ENCODE measurements at regions not wholly inside any gene's neighbourhood (a gene's known extent, or its start where the extent isn't known, plus 50 kb on each side); places are given as distances from the start of the nearest gene placed in this dataset.

DNA sequence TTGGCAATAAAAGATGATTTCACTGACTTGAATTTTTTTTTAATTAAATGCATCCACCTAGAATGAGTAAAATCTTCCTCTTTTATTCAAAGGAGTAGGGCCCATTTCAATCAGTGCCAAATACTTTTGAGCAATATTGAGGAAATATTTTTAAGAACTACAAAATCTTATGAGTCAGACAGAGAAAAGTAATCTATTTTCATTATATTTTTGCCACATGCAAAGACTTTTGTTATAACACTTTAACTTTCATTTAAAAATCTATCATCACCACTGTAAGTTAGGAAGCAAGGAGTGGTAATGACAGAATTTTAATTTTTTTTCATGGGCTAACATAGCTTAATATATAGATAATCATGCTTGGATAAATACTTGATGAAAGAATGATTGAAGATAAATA, 345.2 kb upstream of the KITLG start:
- peaks cover 14% of the 10 kb centered on the region for H3K4me1 ChIP-seq (ENCODE audit: control insufficient read depth, insufficient read depth, low read length)
- Mint-ChIP-seq H3K36me3 (ENCODE audit: low read depth) (no peaks in the 10 kb centered on the region), H3K27me3 (ENCODE audit: insufficient read depth) (no peaks in the 10 kb centered on the region), H3K4me1 (peaks cover 44% of the 10 kb centered on the region), H3K27ac (no peak overlapping the region), H3K4me3 (no peak overlapping the region), H3K9me3 (peaks cover 2% of the 10 kb centered on the region)
- TF ChIP-seq, protein P1, sequence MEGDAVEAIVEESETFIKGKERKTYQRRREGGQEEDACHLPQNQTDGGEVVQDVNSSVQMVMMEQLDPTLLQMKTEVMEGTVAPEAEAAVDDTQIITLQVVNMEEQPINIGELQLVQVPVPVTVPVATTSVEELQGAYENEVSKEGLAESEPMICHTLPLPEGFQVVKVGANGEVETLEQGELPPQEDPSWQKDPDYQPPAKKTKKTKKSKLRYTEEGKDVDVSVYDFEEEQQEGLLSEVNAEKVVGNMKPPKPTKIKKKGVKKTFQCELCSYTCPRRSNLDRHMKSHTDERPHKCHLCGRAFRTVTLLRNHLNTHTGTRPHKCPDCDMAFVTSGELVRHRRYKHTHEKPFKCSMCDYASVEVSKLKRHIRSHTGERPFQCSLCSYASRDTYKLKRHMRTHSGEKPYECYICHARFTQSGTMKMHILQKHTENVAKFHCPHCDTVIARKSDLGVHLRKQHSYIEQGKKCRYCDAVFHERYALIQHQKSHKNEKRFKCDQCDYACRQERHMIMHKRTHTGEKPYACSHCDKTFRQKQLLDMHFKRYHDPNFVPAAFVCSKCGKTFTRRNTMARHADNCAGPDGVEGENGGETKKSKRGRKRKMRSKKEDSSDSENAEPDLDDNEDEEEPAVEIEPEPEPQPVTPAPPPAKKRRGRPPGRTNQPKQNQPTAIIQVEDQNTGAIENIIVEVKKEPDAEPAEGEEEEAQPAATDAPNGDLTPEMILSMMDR (conservative IDR thresholded peaks at IDR 0.05) = no peak
- no peak overlapping the region for H3K27ac ChIP-seq (ENCODE audit: low read depth, low read length)
- H3K36me3 ChIP-seq (ENCODE audit: control insufficient read depth, insufficient read depth, low read length) = no peaks in the 10 kb centered on the region
- H3K9me3 ChIP-seq (ENCODE audit: control insufficient read depth, low read length) = no peaks in the 10 kb centered on the region
- no peak overlapping the region for H3K4me3 ChIP-seq (ENCODE audit: low read length)
- H3K9ac ChIP-seq (ENCODE audit: extremely low read depth, low read length, poor library complexity, severe bottlenecking) = no peak overlapping the region
- H3K27me3 ChIP-seq (ENCODE audit: control insufficient read depth, insufficient read depth, low read length, poor library complexity, severe bottlenecking) = no peaks in the 10 kb centered on the region
- no peak for DNase-seq

DNA sequence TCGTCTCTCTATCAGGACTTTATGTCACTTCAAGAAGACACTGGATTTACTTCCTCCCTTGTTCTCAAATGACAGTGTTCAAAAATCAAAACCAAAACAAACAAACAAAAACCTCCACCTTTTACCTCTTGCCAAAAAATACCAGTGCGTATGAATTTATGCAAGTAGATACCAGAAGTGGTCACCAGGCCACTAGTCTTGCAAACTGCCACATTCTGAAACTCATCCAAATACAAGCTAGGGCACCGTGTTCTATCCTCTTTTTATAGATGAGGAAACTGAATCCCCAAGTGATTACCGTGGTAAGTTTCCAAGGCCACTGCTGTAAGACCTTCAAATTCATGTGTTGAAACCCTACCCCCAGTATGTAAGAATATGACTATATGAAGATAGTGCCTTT, 343.9 kb upstream of the KITLG start:
- no peaks in the 10 kb centered on the region for H3K27me3 ChIP-seq (ENCODE audit: control insufficient read depth, insufficient read depth, low read length, poor library complexity, severe bottlenecking)
- Mint-ChIP-seq H3K9me3 (peaks cover 5% of the 10 kb centered on the region), H3K27me3 (ENCODE audit: insufficient read depth) (no peaks in the 10 kb centered on the region), H3K36me3 (ENCODE audit: low read depth) (no peaks in the 10 kb centered on the region), H3K27ac (no peak overlapping the region), H3K4me1 (peaks cover 42% of the 10 kb centered on the region), H3K4me3 (no peak overlapping the region)
- H3K9me3 ChIP-seq (ENCODE audit: control insufficient read depth, low read length) = peaks cover 5% of the 10 kb centered on the region
- H3K27ac ChIP-seq (ENCODE audit: low read depth, low read length) = no peak overlapping the region
- TF ChIP-seq, protein P1 (conservative IDR thresholded peaks at IDR 0.05) = no peak
- WGBS, 2 experiments (ENCODE audit: insufficient coverage in 1 of 2, insufficient read length in 1 of 2) = 89 to 95% methylated on average over 3 to 4 of the region's 4 CpGs
- H3K4me3 ChIP-seq (ENCODE audit: low read length) = no peak overlapping the region
- no peaks in the 10 kb centered on the region for H3K36me3 ChIP-seq (ENCODE audit: control insufficient read depth, insufficient read depth, low read length)
- peaks cover 14% of the 10 kb centered on the region for H3K4me1 ChIP-seq (ENCODE audit: control insufficient read depth, insufficient read depth, low read length)
- DNase-seq = no peak
- no peak overlapping the region for H3K9ac ChIP-seq (ENCODE audit: extremely low read depth, low read length, poor library complexity, severe bottlenecking)

DNA sequence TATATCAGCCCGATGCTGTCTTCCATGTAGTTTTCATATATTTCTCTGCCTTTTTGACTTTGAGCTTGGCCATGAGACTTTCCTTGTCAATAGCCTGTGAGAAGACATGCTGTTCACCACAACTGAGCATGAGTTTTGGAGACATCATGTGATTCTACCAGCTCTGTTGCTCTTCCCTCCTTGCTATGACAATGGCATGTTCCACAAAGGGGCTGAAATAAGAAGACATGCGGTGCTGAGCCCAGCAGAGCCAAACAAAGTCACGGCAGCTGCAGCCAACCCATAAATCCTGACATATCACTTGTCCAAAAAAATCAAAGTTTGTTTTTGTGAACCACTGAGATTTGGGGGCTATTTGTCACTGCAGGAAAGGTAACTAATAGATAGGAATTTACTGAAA, 343.4 kb upstream of the KITLG start:
- DNase-seq = no peak
- H3K36me3 Mint-ChIP-seq (ENCODE audit: low read depth) = no peaks in the 10 kb centered on the region
- TF ChIP-seq, protein P1 (conservative IDR thresholded peaks at IDR 0.05) = no peak
- H3K9me3 Mint-ChIP-seq = peaks cover 5% of the 10 kb centered on the region
- H3K27ac Mint-ChIP-seq = no peak overlapping the region
- H3K4me3 Mint-ChIP-seq = no peak overlapping the region
- no peak overlapping the region for H3K27ac ChIP-seq (ENCODE audit: low read depth, low read length)
- no peaks in the 10 kb centered on the region for H3K27me3 Mint-ChIP-seq (ENCODE audit: insufficient read depth)
- H3K9me3 ChIP-seq (ENCODE audit: control insufficient read depth, low read length) = peaks cover 8% of the 10 kb centered on the region
- H3K27me3 ChIP-seq (ENCODE audit: control insufficient read depth, insufficient read depth, low read length, poor library complexity, severe bottlenecking) = no peaks in the 10 kb centered on the region
- 74 to 95% methylated on average over 2 to 3 of the region's 3 CpGs for WGBS, 2 experiments (ENCODE audit: insufficient coverage in 1 of 2, insufficient read length in 1 of 2)
- H3K4me1 ChIP-seq (ENCODE audit: control insufficient read depth, insufficient read depth, low read length) = peaks cover 14% of the 10 kb centered on the region
- H3K9ac ChIP-seq (ENCODE audit: extremely low read depth, low read length, poor library complexity, severe bottlenecking) = no peak overlapping the region
- H3K4me3 ChIP-seq (ENCODE audit: low read length) = no peak overlapping the region
- no peaks in the 10 kb centered on the region for H3K36me3 ChIP-seq (ENCODE audit: control insufficient read depth, insufficient read depth, low read length)
- H3K4me1 Mint-ChIP-seq = peaks cover 42% of the 10 kb centered on the region
